Hematopoietic multipotent progenitor cell (in vitro differentiated cells): ENCODE measurements at regions not wholly inside any gene's neighbourhood (a gene's known extent, or its start where the extent isn't known, plus 50 kb on each side); places are given as distances from the start of the nearest gene placed in this dataset.
"Not testable (repeated sequence)": the region's sequence is repeated elsewhere in the genome, so short reads cannot be mapped to it uniquely, and the experiment has no call there.

Experiments
- DNase-seq, 3 donors: peaks; one replicate each; pipeline ENCODE4 v3.0.0-alpha.2; 2011 to 2015; ENCODE audit warnings: low read depth in 2 of 3, low spot score in 2 of 3

- DNase-seq = no peak
Observed at GRCh38 chr2:13758412-13758811, 874.1 kb upstream of the LRATD1 start.

GRCh38 chr2:13768274-13768673, 864.2 kb upstream of the LRATD1 start:
- DNase-seq = no peak

- DNase-seq = no peak
Observed at GRCh38 chr2:13770279-13770678, 862.2 kb upstream of the LRATD1 start.

- DNase-seq = no peak
Observed at GRCh38 chr2:13779996-13780395, 852.5 kb upstream of the LRATD1 start.

- no peak for DNase-seq
Observed at GRCh38 chr2:13791019-13791547, 841.4 kb upstream of the LRATD1 start.

- no peak for DNase-seq
Observed at GRCh38 chr2:13806539-13806938, 826.0 kb upstream of the LRATD1 start.

- no peak for DNase-seq
Observed at GRCh38 chr2:13813236-13813635, 819.3 kb upstream of the LRATD1 start.

- DNase-seq = no peak
Observed at GRCh38 chr2:13818002-13818401, 814.5 kb upstream of the LRATD1 start.

- no peak for DNase-seq
Observed at GRCh38 chr2:13819896-13820295, 812.6 kb upstream of the LRATD1 start.

- DNase-seq = no peak
Observed at GRCh38 chr2:13821255-13821880, 811.1 kb upstream of the LRATD1 start.

GRCh38 chr2:13822365-13822764, 810.2 kb upstream of the LRATD1 start:
- no peak for DNase-seq

GRCh38 chr2:13826314-13826853, 806.1 kb upstream of the LRATD1 start:
- no peak for DNase-seq

GRCh38 chr2:13858626-13859025, 773.9 kb upstream of the LRATD1 start:
- DNase-seq = no peak

GRCh38 chr2:13868275-13868674, 764.2 kb upstream of the LRATD1 start:
- not testable (repeated sequence) for DNase-seq

GRCh38 chr2:13876491-13877037, 756.0 kb upstream of the LRATD1 start:
- DNase-seq = no peak

GRCh38 chr2:13877571-13877970, 754.9 kb upstream of the LRATD1 start:
- no peak for DNase-seq

- no peak for DNase-seq
Observed at GRCh38 chr2:13884291-13884976, 748.1 kb upstream of the LRATD1 start.

- DNase-seq = no peak
Observed at GRCh38 chr2:13901526-13901925, 731.0 kb upstream of the LRATD1 start.

GRCh38 chr2:13905831-13906230, 726.7 kb upstream of the LRATD1 start:
- DNase-seq = no peak

GRCh38 chr2:13916066-13916465, 716.5 kb upstream of the LRATD1 start:
- DNase-seq = no peak

- DNase-seq = no peak
Observed at GRCh38 chr2:13917958-13918357, 714.6 kb upstream of the LRATD1 start.

GRCh38 chr2:13919981-13920382, 712.5 kb upstream of the LRATD1 start:
- no peak for DNase-seq
